AG04450 (cell line): ENCODE measurements at regions not wholly inside any gene's neighbourhood (a gene's known extent, or its start where the extent isn't known, plus 50 kb on each side); places are given as distances from the start of the nearest gene placed in this dataset.

ENCODE experiments used
- CTCF ChIA-PET: fragments of 300-600, 350-600 bp; formaldehyde crosslinking; extraction: SDS; loops from one replicate; lab custom pipeline; 2022; ENCODE audit warnings: antibody characterized with exemption, inconsistent platforms; lab: Charles Lee
- POLR2A ChIA-PET: fragments of 350-600 bp; formaldehyde crosslinking; extraction: SDS; loops from one replicate; lab custom pipeline; 2021; ENCODE audit warnings: antibody characterized with exemption, inconsistent platforms; lab: Yijun Ruan, JAX
- DNase-seq: peaks from one replicate; pipeline ENCODE4 v3.0.0-alpha.2; 2011; ENCODE audit warnings: low read depth, low spot score
- H3K27ac ChIP-seq: one replicate; pipeline ENCODE4 v1.5.1; 2012; ENCODE audit warnings: low read depth, low read length, control low read depth
- H3K27me3 ChIP-seq: one replicate; pipeline ENCODE4 v1.6.0; 2012; ENCODE audit warnings: low read length; ENCODE audit not compliant: control insufficient read depth, insufficient read depth
- H3K4me3 ChIP-seq: 2 replicates; pipeline ENCODE4 v1.5.1; 2011; ENCODE audit warnings: mild to moderate bottlenecking, low read depth, low read length, control low read depth
- H3K9me3 ChIP-seq: 2 replicates; pipeline ENCODE4 v1.5.1; 2012; ENCODE audit warnings: low read length; ENCODE audit not compliant: control insufficient read depth, insufficient read depth
- CTCF ChIP-seq: IDR thresholded peaks from 2 replicates; pipeline ENCODE4 v1.5.1; 2011; ENCODE audit warnings: low read depth, low read length, control low read depth, inconsistent platforms

- no peak for DNase-seq
- no peak overlapping the region for H3K4me3 ChIP-seq
- CTCF ChIA-PET = no interaction called here
- H3K27ac ChIP-seq = no peak overlapping the region
- POLR2A ChIA-PET = no interaction called here
- peaks cover 3% of the 10 kb centered on the region for H3K27me3 ChIP-seq
- no peaks in the 10 kb centered on the region for H3K9me3 ChIP-seq
- no peak for TF ChIP-seq CTCF
Measured at GRCh38 chr1:30008998-30009657, 714.3 kb downstream of the MATN1 start.

GRCh38 chr1:30008372-30008997, 714.9 kb downstream of the MATN1 start:
- H3K27me3 ChIP-seq = peaks cover 3% of the 10 kb centered on the region
- H3K9me3 ChIP-seq = no peaks in the 10 kb centered on the region
- POLR2A ChIA-PET = interaction anchor here (0.7 kb wide), 1 partner anchor 22 kb away, joined by 3 read pairs; no protein-coding TSS in a partner anchor
- CTCF ChIA-PET = no interaction called here
- DNase-seq = no peak
- no peak for TF ChIP-seq CTCF
- H3K27ac ChIP-seq = no peak overlapping the region
- H3K4me3 ChIP-seq = no peak overlapping the region

DNA sequence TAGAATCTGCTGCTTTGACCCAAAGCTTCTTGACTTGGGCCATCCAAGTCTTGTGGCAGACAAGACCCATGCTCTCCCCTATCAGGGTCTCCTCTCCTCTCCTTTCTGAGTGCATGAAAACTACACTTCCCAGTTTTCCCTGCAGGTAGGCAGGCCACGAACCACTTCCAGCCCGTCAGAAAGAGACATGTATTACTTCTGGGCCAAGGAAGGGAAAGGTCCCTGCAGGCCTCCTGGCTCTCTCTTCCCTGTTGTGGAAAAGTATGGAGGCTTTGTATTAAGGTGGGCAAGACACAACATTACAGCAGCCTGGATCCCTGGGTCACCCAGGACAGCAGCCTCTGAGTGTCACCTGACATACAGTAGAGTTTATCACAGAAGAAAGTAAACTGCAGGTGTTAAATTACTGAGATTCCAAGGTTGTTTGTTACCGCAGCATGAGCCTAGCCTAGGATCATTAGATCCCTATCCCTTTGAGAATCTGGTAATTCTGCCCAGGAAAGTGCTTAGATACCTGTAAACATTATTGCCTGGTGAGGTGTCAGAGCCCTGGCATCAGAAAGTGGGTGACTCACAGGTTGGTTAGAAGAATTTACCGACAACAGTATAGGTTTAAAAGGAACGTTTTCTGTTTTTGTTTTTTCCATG, 717.3 kb downstream of the MATN1 start:
- no peak for TF ChIP-seq CTCF
- ChIA-PET POLR2A (no interaction called here), CTCF (no interaction called here)
- peaks cover 3% of the 10 kb centered on the region for H3K27me3 ChIP-seq
- no peaks in the 10 kb centered on the region for H3K9me3 ChIP-seq
- no peak overlapping the region for H3K4me3 ChIP-seq
- no peak overlapping the region for H3K27ac ChIP-seq
- no peak for DNase-seq

DNA sequence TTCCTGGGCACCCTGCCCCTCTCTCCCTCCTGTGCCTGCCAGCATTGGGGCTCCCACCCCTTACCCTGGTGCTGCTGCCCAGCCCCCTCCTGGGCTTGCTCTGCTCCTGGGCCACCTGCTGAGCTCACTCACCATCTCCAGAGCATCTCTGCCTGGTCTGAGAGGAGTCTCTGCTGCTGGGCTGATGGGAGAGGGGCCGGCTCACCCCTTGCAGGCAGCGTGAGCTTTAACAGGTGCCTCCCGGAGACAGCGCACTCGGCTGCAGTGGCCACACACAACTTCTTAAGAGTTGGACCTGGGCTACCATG, 721.7 kb downstream of the MATN1 start:
- Histone ChIP-seq H3K9me3 (no peaks in the 10 kb centered on the region), H3K27me3 (peaks cover 7% of the 10 kb centered on the region), H3K27ac (no peak overlapping the region), H3K4me3 (no peak overlapping the region)
- ChIA-PET CTCF (no interaction called here), POLR2A (no interaction called here)
- TF ChIP-seq CTCF = no peak
- DNase-seq = no peak
